GM12865 (cell line): ENCODE measurements at regions not wholly inside any gene's neighbourhood (a gene's known extent, or its start where the extent isn't known, plus 50 kb on each side); places are given as distances from the start of the nearest gene placed in this dataset.
"Not testable (repeated sequence)": the region's sequence is repeated elsewhere in the genome, so short reads cannot be mapped to it uniquely, and the experiment has no call there.

Experiments
- DNase-seq: peaks from one replicate; pipeline ENCODE4 v3.0.0; 2010; ENCODE audit warnings: low read depth
- H3K4me3 ChIP-seq: 2 replicates; pipeline ENCODE4 v1.5.1; 2011; ENCODE audit warnings: mild to moderate bottlenecking, low read depth, low read length, control low read depth
- CTCF ChIP-seq: IDR thresholded peaks from 2 replicates; pipeline ENCODE4 v1.5.1; 2011; ENCODE audit warnings: low read length, control low read depth, low read depth, inconsistent platforms; ENCODE audit not compliant: insufficient read depth; ENCODE audit errors: missing control alignments

GRCh38 chr3:176347424-176348146 lies 849.7 kb downstream of the TBL1XR1 start:
- no peak for DNase-seq
- no peak overlapping the region for H3K4me3 ChIP-seq
- no peak for TF ChIP-seq CTCF

- DNase-seq = no peak
- H3K4me3 ChIP-seq = no peak overlapping the region
- no peak for TF ChIP-seq CTCF
Observed at GRCh38 chr3:176341963-176342362, 855.3 kb downstream of the TBL1XR1 start.

- H3K4me3 ChIP-seq = no peak overlapping the region
- no peak for DNase-seq
- no peak for TF ChIP-seq CTCF
Observed at GRCh38 chr3:176328666-176329065, 868.6 kb downstream of the TBL1XR1 start.

GRCh38 chr3:176328198-176328597 lies 869.1 kb downstream of the TBL1XR1 start:
- no peak for DNase-seq
- no peak for TF ChIP-seq CTCF
- H3K4me3 ChIP-seq = no peak overlapping the region

- not testable (repeated sequence) for H3K4me3 ChIP-seq, DNase-seq
Observed at GRCh38 chr3:176326894-176327490, 870.3 kb downstream of the TBL1XR1 start.

GRCh38 chr3:176321532-176321931 lies 875.8 kb downstream of the TBL1XR1 start:
- not testable (repeated sequence) for DNase-seq, H3K4me3 ChIP-seq

- no peak for DNase-seq
- no peak overlapping the region for H3K4me3 ChIP-seq
- no peak for TF ChIP-seq CTCF
Observed at GRCh38 chr3:176321099-176321498, 876.2 kb downstream of the TBL1XR1 start.

- no peak overlapping the region for H3K4me3 ChIP-seq
- no peak for DNase-seq
Observed at GRCh38 chr3:176313426-176313825, 883.9 kb downstream of the TBL1XR1 start.

More at GRCh38 chr3:176313426-176313825, 883.9 kb downstream of the TBL1XR1 start:
- no peak for TF ChIP-seq CTCF
